Activated naive CD4-positive, alpha-beta T cell treated with Interleukin-2 at 50 U/mL for 16 hours (primary cell): ENCODE measurements at regions not wholly inside any gene's neighbourhood (a gene's known extent, or its start where the extent isn't known, plus 50 kb on each side); places are given as distances from the start of the nearest gene placed in this dataset.
"Not testable (repeated sequence)": the region's sequence is repeated elsewhere in the genome, so short reads cannot be mapped to it uniquely, and the experiment has no call there.

ENCODE experiments used
- DNase-seq: peaks from one replicate; pipeline ENCODE4 v3.0.0-alpha.2; 2020

DNA sequence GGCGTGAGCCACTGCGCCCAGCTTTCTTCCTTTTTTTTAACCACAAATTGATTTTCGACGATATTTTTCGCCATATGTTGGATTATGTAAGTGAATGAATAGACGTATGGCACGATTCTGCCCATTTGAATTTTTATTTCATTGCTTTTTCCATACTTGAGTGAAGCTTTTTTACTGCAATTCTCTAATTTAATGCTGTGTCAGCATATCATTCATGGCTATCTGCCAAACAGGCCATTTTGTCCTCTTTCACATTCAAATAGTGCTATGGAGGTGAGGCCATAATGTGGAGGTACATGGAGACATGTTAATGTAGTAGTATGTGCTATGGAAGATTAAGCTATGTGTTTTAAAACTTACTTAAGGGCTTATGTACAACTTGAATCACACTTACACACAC, 152.1 kb upstream of the TUSC1 start:
- DNase-seq: no peak

DNA sequence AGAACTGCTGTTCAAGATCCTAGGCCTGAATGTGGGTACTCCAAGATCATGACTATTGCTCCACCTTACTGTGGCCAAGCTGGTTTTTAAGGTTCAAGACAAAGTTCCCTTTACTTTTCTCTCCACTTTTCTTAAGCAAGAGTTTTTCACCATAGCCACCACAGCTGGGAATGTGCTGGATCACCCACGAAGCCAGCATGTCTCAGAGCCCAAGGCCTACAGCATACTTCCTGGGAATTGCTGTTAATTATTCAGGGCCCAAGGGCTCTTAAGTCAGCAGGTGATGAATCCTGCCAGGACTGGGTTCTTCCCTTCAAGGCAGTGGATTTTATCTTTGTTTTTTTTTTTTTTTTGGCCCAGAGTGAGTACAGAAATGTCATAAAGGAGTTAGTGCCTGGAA, 149.4 kb upstream of the TUSC1 start:
- no peak for DNase-seq

DNA sequence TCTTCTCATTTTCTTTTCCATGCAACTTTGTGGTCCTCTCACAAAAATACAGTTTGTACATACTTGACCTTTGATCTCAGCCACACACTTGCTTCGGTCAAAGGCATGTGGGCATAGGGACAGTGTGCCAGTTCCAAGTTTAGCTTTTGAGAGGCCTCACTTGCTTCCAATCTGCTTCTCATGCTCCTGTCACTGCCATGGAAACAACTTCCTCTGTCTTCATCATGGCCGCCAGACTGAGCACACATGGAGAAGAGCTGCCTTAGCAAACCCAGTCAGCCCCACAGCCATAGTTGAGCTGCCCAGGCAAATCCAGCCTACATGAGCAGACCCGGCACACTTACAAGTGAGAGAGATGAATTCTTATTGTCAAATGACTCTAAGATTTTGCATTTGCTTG, 138.2 kb upstream of the TUSC1 start:
- DNase-seq: no peak

DNA sequence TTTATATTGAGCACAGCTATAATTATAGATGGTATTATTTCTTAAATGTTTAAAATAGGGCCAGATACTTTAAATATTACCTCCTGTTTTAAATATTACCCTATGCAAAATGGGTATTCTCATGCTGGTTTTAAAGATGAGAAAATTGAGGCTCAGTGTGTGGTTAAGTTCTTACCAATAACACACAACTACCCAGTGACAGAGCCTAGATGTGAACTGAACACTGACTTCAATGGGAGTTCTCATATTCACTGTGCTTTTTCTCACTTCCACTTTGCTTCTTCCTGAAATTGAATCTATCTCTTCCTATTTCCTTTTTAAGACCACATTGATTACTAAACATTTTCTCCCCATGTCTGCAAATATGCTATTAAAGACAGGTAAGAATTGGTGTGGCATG, 135.8 kb upstream of the TUSC1 start:
- DNase-seq: no peak

DNA sequence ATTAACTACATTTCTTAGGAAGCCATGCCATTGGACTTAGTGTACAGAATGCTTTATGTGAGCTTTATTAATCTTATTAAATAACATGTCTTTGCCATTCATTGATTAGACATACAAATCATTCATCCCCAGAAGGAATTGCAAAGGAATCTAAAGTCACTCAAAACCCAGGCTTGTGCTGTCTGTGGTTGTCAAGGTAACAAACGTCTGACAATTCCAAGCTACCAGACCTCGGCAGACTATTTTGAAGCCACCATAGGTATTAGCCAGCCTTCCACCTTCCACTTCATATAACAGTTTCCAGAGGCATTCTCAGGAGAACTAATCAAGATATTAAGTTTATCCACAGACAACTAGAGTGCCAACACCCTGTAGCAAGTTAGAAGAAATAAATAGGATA, 135.2 kb upstream of the TUSC1 start:
- DNase-seq: no peak

DNA sequence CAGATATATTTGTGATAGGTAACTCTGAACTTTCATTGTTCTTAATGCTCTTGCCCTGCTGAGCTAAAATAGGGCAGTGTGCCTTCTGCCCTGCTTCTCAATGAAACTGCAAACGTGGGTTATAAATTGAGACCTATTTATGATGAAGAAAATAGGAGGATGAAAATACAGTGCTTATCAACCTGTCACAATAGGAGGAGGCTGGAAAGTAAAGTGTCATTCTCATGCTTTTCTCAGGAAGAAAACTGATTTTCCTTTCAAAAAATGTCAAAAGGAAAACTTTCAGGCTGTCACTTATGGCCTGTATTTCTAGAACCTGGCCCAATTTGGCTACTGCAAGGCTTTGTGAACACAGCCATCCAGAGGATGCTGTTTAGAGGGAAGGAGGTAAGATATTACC, 130.3 kb upstream of the TUSC1 start:
- DNase-seq: no peak

DNA sequence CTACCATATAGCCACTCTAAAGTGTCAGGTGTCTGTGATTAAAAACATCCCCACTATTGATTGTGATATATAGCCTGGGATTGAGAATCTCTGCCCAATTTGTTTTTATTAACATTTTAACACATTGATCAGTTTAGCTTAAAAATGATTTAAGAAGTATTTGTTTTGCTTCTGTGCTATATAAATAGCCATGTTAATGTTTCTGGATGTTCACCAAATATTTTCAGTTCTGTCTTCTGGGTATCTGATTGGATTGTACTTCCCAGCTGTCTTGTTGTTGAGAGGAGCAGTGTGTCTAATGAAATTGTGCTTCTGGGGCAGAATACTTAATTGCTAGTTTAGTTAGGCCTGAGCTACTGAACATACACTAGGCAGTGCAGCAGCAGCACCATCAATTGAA, 126.6 kb upstream of the TUSC1 start:
- DNase-seq: no peak

DNA sequence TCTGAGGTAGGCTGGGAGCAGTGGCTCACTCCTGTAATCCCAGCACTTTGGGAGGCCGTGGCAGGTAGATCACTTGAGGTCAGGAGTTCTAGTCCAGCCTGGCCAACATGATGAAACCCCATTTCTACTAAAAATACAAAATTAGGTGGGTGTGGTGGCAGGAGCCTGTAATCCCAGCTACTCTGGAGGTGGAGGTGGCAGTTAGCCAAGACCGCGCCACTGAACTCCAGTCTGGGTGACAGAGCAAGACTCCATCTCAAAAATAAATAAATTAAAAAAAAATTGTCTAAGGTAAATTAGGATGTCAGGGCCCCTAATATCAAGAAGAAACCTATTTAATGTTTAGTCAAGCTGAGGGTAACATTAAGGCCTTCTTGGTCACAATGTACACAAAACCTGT, 123.7 kb upstream of the TUSC1 start:
- not testable (repeated sequence) for DNase-seq

DNA sequence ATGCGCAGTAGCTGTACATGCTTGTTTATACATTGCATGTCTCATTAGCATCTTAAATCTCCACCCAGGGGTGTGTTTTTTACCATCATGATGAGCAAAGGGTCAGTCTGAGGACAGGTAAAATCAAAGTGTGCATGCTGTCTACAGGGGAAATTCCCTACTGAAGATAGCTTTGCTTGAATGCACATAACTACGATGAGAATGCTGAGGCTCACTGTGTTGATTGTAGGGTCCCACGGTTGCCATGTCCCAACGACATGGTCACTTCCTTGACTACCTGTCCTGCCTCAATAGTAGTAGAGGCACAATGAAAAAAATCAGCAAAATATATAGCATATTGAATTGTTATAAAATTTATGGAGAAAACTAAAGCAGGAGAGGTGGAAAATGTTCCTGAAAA, 95.6 kb upstream of the TUSC1 start:
- DNase-seq: no peak

DNA sequence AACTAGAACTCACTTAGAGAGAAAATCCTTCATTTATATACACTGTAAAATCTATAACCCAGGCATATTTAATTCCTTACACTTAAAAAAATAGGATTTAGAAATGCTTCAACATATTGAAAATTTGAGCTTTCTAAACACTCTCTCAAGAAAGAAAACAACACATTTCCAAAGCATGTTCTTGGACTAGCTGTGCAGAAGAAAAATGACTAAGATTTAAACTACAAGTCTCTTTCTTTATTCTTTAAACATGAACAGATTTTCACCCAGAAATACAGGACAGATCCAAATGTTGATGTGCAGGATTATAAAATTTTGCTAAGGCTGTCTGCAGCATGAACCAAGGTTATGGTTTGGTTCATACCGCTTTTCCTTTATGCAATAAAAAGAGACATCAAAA, 77.7 kb upstream of the TUSC1 start:
- no peak for DNase-seq

DNA sequence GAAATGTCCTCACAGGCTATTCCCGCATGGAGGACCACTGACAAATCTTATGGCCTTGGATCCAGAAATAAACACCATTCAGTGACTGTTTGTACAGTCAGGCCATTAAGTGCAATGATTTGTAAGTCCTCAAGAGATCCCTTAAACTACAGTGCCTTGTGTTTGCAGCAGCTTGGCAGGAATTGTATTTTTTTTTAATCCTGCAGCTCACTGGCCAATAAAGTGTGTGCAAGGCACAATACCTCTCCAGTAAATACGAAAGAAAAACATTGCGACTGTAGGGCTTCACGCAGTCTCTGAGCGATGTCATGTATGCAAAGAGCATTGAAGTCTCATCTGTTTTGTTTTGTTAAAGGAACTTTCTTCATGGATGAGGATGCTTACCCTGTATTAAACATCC, 74.2 kb upstream of the TUSC1 start:
- DNase-seq: no peak

DNA sequence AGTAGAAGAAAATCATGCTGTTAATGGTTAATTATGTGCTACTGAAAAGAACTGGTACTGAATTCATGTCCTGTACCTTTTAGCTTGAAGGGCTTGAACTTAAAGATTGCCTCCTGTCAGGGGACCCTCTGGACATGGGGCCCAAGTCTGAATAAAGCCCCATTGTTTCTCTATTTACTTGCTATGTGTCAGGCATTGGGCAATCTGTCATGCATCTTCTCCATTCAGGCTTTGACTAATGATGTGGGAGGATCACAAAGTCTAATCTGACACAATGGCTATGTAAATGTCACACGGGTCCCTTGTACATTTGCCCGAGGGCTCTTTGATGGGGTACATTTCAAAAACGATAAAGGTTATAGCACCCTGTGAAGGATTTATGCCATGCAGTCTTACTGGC, 64.0 kb upstream of the TUSC1 start:
- no peak for DNase-seq

DNA sequence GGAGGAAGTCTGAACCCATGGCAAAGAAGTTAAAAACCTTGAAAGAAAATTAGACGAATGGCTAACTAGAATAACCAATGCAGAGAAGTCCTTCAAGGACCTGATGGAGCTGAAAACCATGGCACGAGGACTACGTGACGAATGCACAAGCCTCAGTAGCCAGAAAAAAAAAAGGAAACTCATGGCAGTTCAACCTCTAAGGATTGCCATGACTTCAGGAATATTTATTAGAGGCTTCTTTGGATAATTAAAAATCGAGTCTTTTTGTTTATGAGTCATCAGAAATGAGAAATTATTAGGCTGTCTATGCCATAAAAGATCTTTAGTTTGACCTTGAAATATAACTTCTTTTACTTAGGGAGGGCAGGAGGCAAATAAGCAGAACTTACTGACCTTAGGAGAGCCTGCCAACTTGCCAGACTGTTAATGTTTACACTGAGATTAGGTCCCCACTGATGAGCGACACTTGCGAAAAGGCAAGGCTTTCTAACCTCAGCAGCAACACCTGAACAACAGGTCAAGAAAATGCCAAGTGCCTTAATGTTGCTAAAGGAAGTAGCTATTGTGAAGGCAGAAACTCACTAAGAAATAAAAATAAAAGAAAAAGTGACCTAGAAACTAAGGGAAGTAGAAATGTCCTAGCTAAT, 55.2 kb upstream of the TUSC1 start:
- DNase-seq: no peak

DNA sequence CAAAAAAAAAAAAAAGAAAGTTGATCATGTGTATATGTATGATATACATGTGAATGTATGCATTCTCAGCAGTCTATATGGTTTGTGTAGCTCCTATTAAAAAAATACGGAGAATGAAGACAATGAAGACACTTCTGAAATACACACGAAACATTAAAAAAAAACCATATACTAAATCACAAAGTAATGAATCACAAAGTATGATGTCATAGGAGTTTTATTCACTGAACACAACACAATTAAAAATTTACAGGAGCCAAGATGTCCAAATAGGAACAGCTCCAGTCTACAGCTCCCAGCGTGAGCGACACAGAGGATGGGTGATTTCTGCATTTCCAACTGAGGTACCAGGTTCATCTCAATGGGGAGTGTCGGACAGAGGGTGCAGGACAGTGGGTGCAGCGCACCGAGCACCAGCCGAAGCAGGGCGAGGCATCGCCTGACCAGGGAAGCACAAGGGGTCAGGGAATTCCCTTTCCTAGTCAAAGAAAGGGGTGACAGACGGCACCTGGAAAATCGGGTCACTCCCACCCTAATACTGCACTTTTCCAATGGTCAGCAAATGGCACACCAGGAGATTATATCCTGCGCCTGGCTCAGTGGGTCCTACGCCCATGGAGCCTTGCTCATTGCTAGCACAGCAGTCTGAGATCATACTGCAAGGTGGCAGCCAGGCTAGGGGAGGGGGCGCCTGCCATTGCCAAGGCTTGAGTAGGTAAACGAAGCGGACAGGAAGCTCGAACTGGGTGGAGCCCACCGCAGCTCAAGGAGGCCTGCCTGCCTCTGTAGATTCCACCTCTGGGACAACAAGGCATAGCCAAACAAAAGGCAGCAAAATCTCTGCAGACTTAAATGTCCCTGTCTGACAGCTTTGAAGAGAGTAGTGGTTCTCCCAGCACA, 53.9 kb upstream of the TUSC1 start:
- not testable (repeated sequence) for DNase-seq
